ENCODE measurements at regions not wholly inside any gene's neighbourhood (a gene's known extent, or its start where the extent isn't known, plus 50 kb on each side); places are given as distances from the start of the nearest gene placed in this dataset.

DNA sequence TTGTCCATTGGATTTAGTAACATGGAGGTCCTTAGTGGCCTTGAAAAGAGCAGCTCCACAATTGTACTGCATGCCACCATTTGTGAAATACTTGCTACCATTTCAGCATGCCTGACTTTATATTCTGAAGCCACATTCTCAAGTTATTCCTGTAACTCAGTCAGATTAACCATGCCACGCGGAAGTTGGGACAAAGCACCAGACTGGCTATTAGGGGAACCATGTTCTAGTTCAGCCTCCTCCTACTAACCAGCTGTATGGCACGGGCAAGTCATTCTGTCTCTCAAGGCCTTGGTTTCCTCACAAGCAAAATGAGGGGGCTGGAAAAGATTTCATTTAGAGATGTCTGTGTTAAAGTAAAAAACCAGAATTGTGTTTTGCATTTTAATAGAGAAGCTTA is 418.0 kb downstream of the PLK2 start:
- DNase-seq (ENCODE audit: low read depth in 1 of 2, low spot score in 2 of 2) (no peak), FAIRE-seq (no peak)
- ChIA-PET POLR2A (ENCODE audit: partially characterized antibody) (no interaction called here), CTCF (ENCODE audit: partially characterized antibody) (interaction anchor here (1.5 kb wide), 1 partner anchor 419 kb away, joined by 4 read pairs; no protein-coding TSS in a partner anchor)
- H2AFZ ChIP-seq (ENCODE audit: low read length) = no peak overlapping the region
- no peak overlapping the region for H3K4ac ChIP-seq (replicated peaks; ENCODE audit: insufficient read length, low read depth, low read length)
- H3K79me1 ChIP-seq (ENCODE audit: low read depth, low read length) = no peaks in the 10 kb centered on the region
- H3K23ac ChIP-seq (ENCODE audit: insufficient read length) = no peak overlapping the region
- H2BK20ac ChIP-seq (ENCODE audit: low read length) = no peak overlapping the region
- H3K79me2 ChIP-seq (ENCODE audit: control insufficient read depth in 1 of 2, insufficient read depth in 2 of 2, low read length in 2 of 2) = no peaks in the 10 kb centered on the region
- H3K27ac ChIP-seq (ENCODE audit: low read depth, low read length) = no peak overlapping the region
- no peaks in the 10 kb centered on the region for H3K9me3 ChIP-seq (ENCODE audit: insufficient read depth in 2 of 2, low read depth in 1 of 2, low read length in 1 of 2)
- no peak overlapping the region for H4K5ac ChIP-seq (ENCODE audit: insufficient read length, low read depth, low read length)
- no peaks in the 10 kb centered on the region for H3K36me3 ChIP-seq (ENCODE audit: control insufficient read depth in 2 of 4, insufficient read depth in 4 of 4, low read length in 3 of 4)
- H4K91ac ChIP-seq (replicated peaks; ENCODE audit: insufficient read length, low read length) = no peak overlapping the region
- no peak overlapping the region for H2BK120ac ChIP-seq (replicated peaks; ENCODE audit: low read depth, low read length)
- no peak overlapping the region for H2BK15ac ChIP-seq (ENCODE audit: low read length)
- no peak overlapping the region for H3K4me3 ChIP-seq (ENCODE audit: extremely low read depth in 1 of 4, insufficient read depth in 2 of 4, low read depth in 3 of 4, low read length in 4 of 4)
- no peak overlapping the region for H2AK5ac ChIP-seq (ENCODE audit: low read depth, low read length)
- no peaks in the 10 kb centered on the region for H3K23me2 ChIP-seq (ENCODE audit: low read depth, low read length)
- no peak overlapping the region for H3K4me2 ChIP-seq (ENCODE audit: insufficient read depth in 1 of 2, low read depth in 2 of 2, low read length in 2 of 2)
- H3K9ac ChIP-seq (replicated peaks in 1 of 4; ENCODE audit: extremely low read depth in 1 of 4, low read depth in 3 of 4, low read length in 3 of 4) = no peak overlapping the region
- whole genome bisulfite sequencing, 2 experiments (ENCODE audit: extremely low coverage in 1 of 2, insufficient coverage in 1 of 2, insufficient read length in 1 of 2, insufficient replicate concordance in 2 of 2, low coverage in 1 of 2, low lambda C conversion rate in 2 of 2, missing lambda C conversion rate in 1 of 2) = 91% methylated on average over 3 of the region's 3 CpGs; no CpG with 5 or more reads in 1 of the 2 experiments
- no peak overlapping the region for H2BK5ac ChIP-seq (ENCODE audit: low read depth, low read length)
- no peaks in the 10 kb centered on the region for H3K27me3 ChIP-seq (replicated peaks in 1 of 4; ENCODE audit: control insufficient read depth in 3 of 4, extremely low read depth in 1 of 4, insufficient read depth in 3 of 4, low read length in 3 of 4)
- no peak overlapping the region for H2BK12ac ChIP-seq (ENCODE audit: low read depth, low read length)
- H4K8ac ChIP-seq (ENCODE audit: extremely low read depth, insufficient read depth, low read length) = no peak overlapping the region
- no peak overlapping the region for H3K14ac ChIP-seq (ENCODE audit: insufficient read length)
- no peaks in the 10 kb centered on the region for H3K4me1 ChIP-seq (replicated peaks in 1 of 4; ENCODE audit: control insufficient read depth in 3 of 4, insufficient read depth in 4 of 4, low read length in 3 of 4)
- H3K18ac ChIP-seq (ENCODE audit: extremely low read depth, low read length) = no peak overlapping the region
- TF ChIP-seq CBX8 (IDR thresholded peaks at IDR 0.05; ENCODE audit: borderline replicate concordance, low read depth, low read length) (no peak), CBX5 (IDR thresholded peaks at IDR 0.05; ENCODE audit: low read depth, low read length) (no peak), BCL11A (IDR thresholded peaks at IDR 0.05; ENCODE audit: low read depth in 2 of 2, low read length in 2 of 2) (no peak), KDM4A (IDR thresholded peaks at IDR 0.05; ENCODE audit: low read depth, low read length, severe bottlenecking) (no peak), SIN3A (conservative IDR thresholded peaks at IDR 0.05 in 1 of 2, IDR thresholded peaks at IDR 0.05 in 1 of 2; ENCODE audit: low read depth in 1 of 2, low read length in 2 of 2) (no peak), CHD2 (IDR thresholded peaks at IDR 0.05; ENCODE audit: low read length) (no peak), GTF2F1 (IDR thresholded peaks at IDR 0.05; ENCODE audit: borderline replicate concordance, low read depth, low read length) (no peak)
- no peak overlapping the region for H3K56ac ChIP-seq (replicated peaks; ENCODE audit: insufficient read length, low read depth, low read length)
- peaks cover 0 to 2% of the 10 kb centered on the region in 2 experiments for H4K20me1 ChIP-seq (replicated peaks in 1 of 2; ENCODE audit: control insufficient read depth in 1 of 2, insufficient read depth in 2 of 2, low read length in 2 of 2)

Measured in H1 (cell line).